ENCODE measurements at regions not wholly inside any gene's neighbourhood (a gene's known extent, or its start where the extent isn't known, plus 50 kb on each side); places are given as distances from the start of the nearest gene placed in this dataset.

- TF ChIP-seq TAF1 (IDR thresholded peaks at IDR 0.05; ENCODE audit: borderline replicate concordance, low read depth, low read length): no peak
- TF ChIP-seq POLR2A (IDR thresholded peaks at IDR 0.05; ENCODE audit: low read depth, low read length): no peak
- no peak for TF ChIP-seq POLR2AphosphoS5 (IDR thresholded peaks at IDR 0.05; ENCODE audit: low read depth, low read length)
Observed at GRCh38 chr12:88856201-88856600, 275.9 kb upstream of the KITLG start.

Data from GM12892 (cell line).